Fibroblast of skin of left biceps (primary cell): ENCODE measurements at regions not wholly inside any gene's neighbourhood (a gene's known extent, or its start where the extent isn't known, plus 50 kb on each side); places are given as distances from the start of the nearest gene placed in this dataset.

Source experiments
- DNase-seq, 2 experiments: peaks; one replicate each; pipeline ENCODE4 v3.0.0-alpha.2; 2013; ENCODE audit warnings: low read depth in 2 of 2

GRCh38 chr13:84972907-84973306 lies 826.3 kb downstream of the SLITRK6 start:
- DNase-seq = no peak

- no peak for DNase-seq
Observed at GRCh38 chr13:84962849-84963248, 836.4 kb downstream of the SLITRK6 start.

GRCh38 chr13:84962141-84962750 lies 837.0 kb downstream of the SLITRK6 start:
- DNase-seq = no peak

- DNase-seq = no peak
Observed at GRCh38 chr13:84961023-84961422, 838.2 kb downstream of the SLITRK6 start.

- DNase-seq = no peak
Observed at GRCh38 chr13:84959818-84960217, 839.4 kb downstream of the SLITRK6 start.

GRCh38 chr13:84954636-84955035 lies 844.6 kb downstream of the SLITRK6 start:
- DNase-seq = no peak

- DNase-seq = no peak
Observed at GRCh38 chr13:84951128-84951527, 848.1 kb downstream of the SLITRK6 start.

- DNase-seq = peak in 1 of 2 experiments; percentile 4
Observed at GRCh38 chr13:84946192-84946591, 853.0 kb downstream of the SLITRK6 start.

GRCh38 chr13:84940798-84941197 lies 858.4 kb downstream of the SLITRK6 start:
- no peak for DNase-seq

GRCh38 chr13:84940167-84940566 lies 859.1 kb downstream of the SLITRK6 start:
- DNase-seq = no peak

- DNase-seq = no peak
Observed at GRCh38 chr13:84934911-84935310, 864.3 kb downstream of the SLITRK6 start.

- DNase-seq = no peak
Observed at GRCh38 chr13:84933797-84934196, 865.4 kb downstream of the SLITRK6 start.

GRCh38 chr13:84931264-84931663 lies 868.0 kb downstream of the SLITRK6 start:
- no peak for DNase-seq

GRCh38 chr13:84927442-84928169 lies 871.6 kb downstream of the SLITRK6 start:
- DNase-seq = no peak

GRCh38 chr13:84925443-84925842 lies 873.8 kb downstream of the SLITRK6 start:
- peak in 1 of 2 experiments; percentile 12 for DNase-seq

GRCh38 chr13:84923831-84924230 lies 875.4 kb downstream of the SLITRK6 start:
- no peak for DNase-seq

GRCh38 chr13:84917252-84917878 lies 881.9 kb downstream of the SLITRK6 start:
- peak; percentile 5 to 15 for DNase-seq

- no peak for DNase-seq
Observed at GRCh38 chr13:84912720-84913119, 886.5 kb downstream of the SLITRK6 start.

GRCh38 chr13:84910423-84910822 lies 888.8 kb downstream of the SLITRK6 start:
- DNase-seq = no peak

GRCh38 chr13:84903391-84903790 lies 895.8 kb downstream of the SLITRK6 start:
- no peak for DNase-seq

- DNase-seq = no peak
Observed at GRCh38 chr13:84902243-84902642, 897.0 kb downstream of the SLITRK6 start.

GRCh38 chr13:84896128-84896527 lies 903.1 kb downstream of the SLITRK6 start:
- DNase-seq = peak; percentile 8 to 23

- DNase-seq = no peak
Observed at GRCh38 chr13:84894749-84895148, 904.5 kb downstream of the SLITRK6 start.
